Erythroblast (primary cell): ENCODE measurements at regions not wholly inside any gene's neighbourhood (a gene's known extent, or its start where the extent isn't known, plus 50 kb on each side); places are given as distances from the start of the nearest gene placed in this dataset.

Experiments
- GATA1 ChIP-seq: IDR thresholded peaks from 2 replicates; pipeline ENCODE4 v1.6.1; 2011; ENCODE audit warnings: low read depth, mild to moderate bottlenecking, control low read depth, low read length, moderate library complexity
- POLR2A ChIP-seq: IDR thresholded peaks from 2 replicates; pipeline ENCODE4 v1.6.1; 2011; ENCODE audit warnings: mild to moderate bottlenecking, low read length

DNA sequence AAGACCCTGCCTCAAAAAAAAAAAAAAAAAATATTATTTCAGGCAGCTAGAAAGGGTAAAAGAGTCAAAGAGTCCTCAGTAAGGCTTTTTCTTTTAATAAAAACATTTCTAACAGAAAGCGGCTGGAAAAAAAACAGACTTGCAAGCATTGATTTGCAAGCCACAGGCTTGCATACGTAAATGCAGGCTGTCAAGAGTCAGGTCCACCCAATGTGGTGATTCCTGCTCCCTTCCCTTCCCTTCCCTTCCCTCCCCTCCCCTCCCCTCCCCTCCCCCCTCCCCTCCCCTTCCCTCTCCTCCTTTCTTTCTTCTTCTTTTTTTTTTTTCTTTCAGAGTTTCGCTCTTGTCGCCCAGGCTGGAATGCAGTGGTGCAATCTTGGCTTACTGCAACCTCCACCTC, 74.4 kb upstream of the GULP1 start:
- TF ChIP-seq POLR2A: no peak
- TF ChIP-seq GATA1: no peak
